DND-41 (cell line): ENCODE measurements at regions not wholly inside any gene's neighbourhood (a gene's known extent, or its start where the extent isn't known, plus 50 kb on each side); places are given as distances from the start of the nearest gene placed in this dataset.

Source experiments
- ATAC-seq: fragments of 200-7000 bp; cut with Tn5 transposase; 3 replicates; pipeline ENCODE4 v1.9.1; 2021; ENCODE audit warnings: low read depth; ENCODE audit not compliant: insufficient read depth
- DNase-seq: peaks from one replicate; pipeline ENCODE4 v3.0.0-alpha.2; 2020
- H2AFZ ChIP-seq: 2 replicates; pipeline ENCODE4 v1.6.0; 2012; ENCODE audit warnings: low read depth, low read length
- H3K27ac ChIP-seq: 2 replicates; pipeline ENCODE4 v1.5.1; 2012; ENCODE audit warnings: low read length, inconsistent platforms
- H3K27me3 ChIP-seq: fragments of 200-600 bp; sonication (generic); 2 replicates; pipeline ENCODE4 v1.6.0; 2012; ENCODE audit warnings: low read length, mild to moderate bottlenecking, inconsistent platforms; ENCODE audit not compliant: insufficient read depth, poor library complexity
- H3K36me3 ChIP-seq: 2 replicates; pipeline ENCODE4 v1.5.1; 2012; ENCODE audit warnings: low read length, inconsistent platforms; ENCODE audit not compliant: insufficient read depth
- H3K4me1 ChIP-seq: 2 replicates; pipeline ENCODE4 v1.5.1; 2012; ENCODE audit warnings: mild to moderate bottlenecking, low read length; ENCODE audit not compliant: insufficient read depth
- H3K4me2 ChIP-seq: 2 replicates; pipeline ENCODE4 v1.6.0; 2012; ENCODE audit warnings: mild to moderate bottlenecking, moderate library complexity, low read length, inconsistent platforms; ENCODE audit not compliant: insufficient read depth
- H3K4me3 ChIP-seq, 2 experiments: fragments of 200-600 bp in 1 of 2; shearing (Covaris generic) in 1 of 2; 2 replicates each; pipeline ENCODE4 v1.5.1; 2012 to 2016; ENCODE audit warnings: inconsistent platforms in 2 of 2, low read length in 2 of 2, mild to moderate bottlenecking in 2 of 2, low read depth in 1 of 2, moderate library complexity in 1 of 2
- H3K79me2 ChIP-seq: 2 replicates; pipeline ENCODE4 v1.6.0; 2012; ENCODE audit warnings: low read length, inconsistent platforms; ENCODE audit not compliant: insufficient read depth
- H3K9ac ChIP-seq: 2 replicates; pipeline ENCODE4 v1.6.0; 2012; ENCODE audit warnings: low read depth, mild to moderate bottlenecking, inconsistent platforms, low read length, moderate library complexity
- H3K9me3 ChIP-seq: 2 replicates; pipeline ENCODE4 v1.5.1; 2012; ENCODE audit warnings: low read length, moderate library complexity, mild to moderate bottlenecking, inconsistent platforms; ENCODE audit not compliant: insufficient read depth, severe bottlenecking
- H4K20me1 ChIP-seq: 2 replicates; pipeline ENCODE4 v1.6.0; 2012; ENCODE audit warnings: low read length; ENCODE audit not compliant: insufficient read depth
- CTCF ChIP-seq: IDR thresholded peaks from 2 replicates; pipeline ENCODE4 v1.5.1; 2012; ENCODE audit warnings: borderline replicate concordance, low read length, moderate library complexity, mild to moderate bottlenecking; ENCODE audit not compliant: poor library complexity, severe bottlenecking; ENCODE audit errors: extremely low read depth
- EZH2 ChIP-seq: IDR thresholded peaks from 3 replicates; pipeline ENCODE4 v1.6.1; 2012; ENCODE audit warnings: borderline replicate concordance, low read depth, mild to moderate bottlenecking, moderate library complexity, low read length, inconsistent platforms; ENCODE audit not compliant: severe bottlenecking

GRCh38 chr7:52752891-52753290, 282.5 kb upstream of the POM121L12 start:
- Histone ChIP-seq H3K9ac (no peak overlapping the region), H2AFZ (no peak overlapping the region), H3K4me2 (no peak overlapping the region), H3K27me3 (no peaks in the 10 kb centered on the region), H3K4me3 (no peak overlapping the region), H3K79me2 (no peaks in the 10 kb centered on the region), H3K9me3 (no peaks in the 10 kb centered on the region), H3K36me3 (no peaks in the 10 kb centered on the region), H4K20me1 (no peaks in the 10 kb centered on the region), H3K4me1 (no peaks in the 10 kb centered on the region), H3K27ac (no peak overlapping the region)
- DNase-seq = no peak
- no peak for ATAC-seq
- no peak for TF ChIP-seq CTCF
- TF ChIP-seq EZH2 = no peak

- ATAC-seq = no peak
- Histone ChIP-seq H2AFZ (no peak overlapping the region), H3K4me2 (no peak overlapping the region), H3K79me2 (no peaks in the 10 kb centered on the region), H3K9me3 (no peaks in the 10 kb centered on the region), H3K27me3 (no peaks in the 10 kb centered on the region), H3K4me3 (no peak overlapping the region), H3K27ac (no peak overlapping the region), H4K20me1 (no peaks in the 10 kb centered on the region), H3K36me3 (no peaks in the 10 kb centered on the region), H3K4me1 (no peaks in the 10 kb centered on the region), H3K9ac (no peak overlapping the region)
- TF ChIP-seq CTCF (no peak), EZH2 (no peak)
- DNase-seq = no peak
Observed at GRCh38 chr7:52749880-52750279, 285.6 kb upstream of the POM121L12 start.

GRCh38 chr7:52747817-52748216, 287.6 kb upstream of the POM121L12 start:
- Histone ChIP-seq H3K27me3 (no peaks in the 10 kb centered on the region), H3K4me2 (no peak overlapping the region), H3K79me2 (no peaks in the 10 kb centered on the region), H4K20me1 (no peaks in the 10 kb centered on the region), H3K27ac (no peak overlapping the region), H3K9me3 (no peaks in the 10 kb centered on the region), H3K36me3 (no peaks in the 10 kb centered on the region), H3K4me1 (no peaks in the 10 kb centered on the region), H3K9ac (no peak overlapping the region), H3K4me3 (no peak overlapping the region), H2AFZ (no peak overlapping the region)
- DNase-seq = no peak
- TF ChIP-seq CTCF (no peak), EZH2 (no peak)
- no peak for ATAC-seq
